Activated CD8-positive, alpha-beta T cell treated with anti-CD3 and anti-CD28 coated beads, Interleukin-2, amount 10 ng/mL, durations not matched to agents 7 days and 5 days (primary cell): ENCODE measurements at regions not wholly inside any gene's neighbourhood (a gene's known extent, or its start where the extent isn't known, plus 50 kb on each side); places are given as distances from the start of the nearest gene placed in this dataset.
A peak's percentile ranks its signal among the peaks of the same experiment; 100 is the strongest.

ENCODE experiments used
- ATAC-seq: fragments of 150-1000 bp; cut with Tn5 transposase; one replicate; pipeline ENCODE4 v1.10.0; 2021; ENCODE audit warnings: moderate library complexity
- CTCF ChIA-PET: fragments of 350-600 bp; sonication (Branson Sonifier 250); formaldehyde crosslinking; loops from one replicate; lab custom pipeline; 2021; ENCODE audit warnings: antibody characterized with exemption; lab: Charles Lee
- POLR2A ChIA-PET: fragments of 350-600 bp; sonication (Branson Sonifier 250); formaldehyde crosslinking; loops from one replicate; lab custom pipeline; 2021; ENCODE audit warnings: antibody characterized with exemption; lab: Charles Lee
- DNase-seq: peaks from one replicate; pipeline ENCODE4 v3.0.0-alpha.2; 2020
- H3K27ac Mint-ChIP-seq: one replicate; pipeline ENCODE4 v1.8.0; 2021; ENCODE audit warnings: mild to moderate bottlenecking, mixed read lengths
- H3K27me3 Mint-ChIP-seq: one replicate; pipeline ENCODE4 v1.8.0; 2021; ENCODE audit warnings: low read depth, mixed read lengths
- H3K36me3 Mint-ChIP-seq: one replicate; pipeline ENCODE4 v1.8.0; 2021; ENCODE audit warnings: low read depth, mixed read lengths
- H3K4me1 Mint-ChIP-seq: one replicate; pipeline ENCODE4 v1.8.0; 2021; ENCODE audit warnings: low read depth, mixed read lengths
- H3K4me3 Mint-ChIP-seq: one replicate; pipeline ENCODE4 v1.8.0; 2021; ENCODE audit warnings: mild to moderate bottlenecking, mixed read lengths
- H3K9me3 Mint-ChIP-seq: one replicate; pipeline ENCODE4 v1.8.0; 2022; ENCODE audit warnings: mixed read lengths; ENCODE audit not compliant: insufficient read depth

DNA sequence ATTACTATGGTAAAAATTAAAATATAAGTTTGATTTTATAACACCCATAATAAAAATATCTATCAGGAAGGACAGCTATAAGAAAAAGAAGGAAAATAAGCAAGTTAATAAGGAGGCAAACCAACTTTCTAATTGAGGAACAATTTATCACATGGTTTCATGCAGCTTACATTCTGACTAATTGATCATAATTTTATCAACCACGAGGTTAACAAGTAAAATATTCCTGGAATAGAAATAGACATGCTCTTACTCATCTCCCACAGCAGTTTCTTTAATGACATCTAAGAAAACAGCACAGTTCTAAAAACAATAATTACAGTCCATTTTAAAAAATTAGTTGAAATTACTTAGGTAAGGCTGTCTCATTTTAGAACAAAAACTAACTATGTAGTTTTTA lies 130.8 kb upstream of the KRR1 start:
- Mint-ChIP-seq H3K27ac (no peak overlapping the region), H3K9me3 (no peaks in the 10 kb centered on the region), H3K27me3 (peaks cover 7% of the 10 kb centered on the region), H3K4me3 (no peak overlapping the region), H3K36me3 (peaks cover 3% of the 10 kb centered on the region), H3K4me1 (peaks cover 39% of the 10 kb centered on the region)
- CTCF ChIA-PET: interaction anchor here (1.0 to 2.7 kb wide), 4 partner anchors 9 to 389 kb away, joined by 3 to 18 read pairs (median 8); partner anchors contain the start of gene PHLDA1
- POLR2A ChIA-PET: interaction anchor here (0.7 to 1.0 kb wide), 2 partner anchors 15 to 378 kb away, joined by 3 read pairs; no protein-coding TSS in a partner anchor
- no peak for ATAC-seq
- no peak for DNase-seq

DNA sequence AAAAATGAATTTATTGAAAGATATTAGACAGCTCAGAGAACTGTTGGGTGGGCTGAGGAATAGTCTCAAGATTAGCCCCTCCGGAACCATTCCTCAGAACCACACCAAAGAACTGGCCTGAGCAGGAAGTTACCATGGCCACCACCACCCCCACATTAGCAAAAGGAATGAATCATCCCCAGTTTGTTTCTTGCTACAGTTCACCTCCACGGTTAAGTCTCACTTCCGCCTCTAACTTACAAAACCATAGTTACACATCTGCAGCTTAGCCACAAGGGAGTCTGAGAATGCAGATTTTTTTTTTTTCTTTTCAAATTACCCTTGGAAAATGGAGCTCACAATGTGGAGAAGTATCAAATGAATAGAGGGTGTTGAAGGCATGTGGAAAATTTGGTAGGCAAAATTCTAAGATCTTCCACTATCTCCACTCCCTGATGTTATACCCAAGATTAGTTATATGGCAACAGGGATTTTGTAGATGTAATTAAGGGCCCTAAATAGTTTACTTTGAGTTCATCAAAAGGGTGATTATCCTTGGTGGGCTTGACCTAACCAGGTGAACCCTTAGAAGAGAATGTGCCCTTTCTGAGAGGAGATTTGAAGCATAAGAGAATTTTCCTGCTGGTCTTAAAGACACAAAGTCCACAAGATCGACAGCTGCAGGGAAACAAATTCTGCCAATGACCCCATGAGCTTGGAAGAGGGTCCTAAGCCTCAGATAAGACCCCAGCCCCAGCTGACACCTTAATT lies 129.8 kb upstream of the KRR1 start:
- Mint-ChIP-seq H3K27me3 (peaks cover 7% of the 10 kb centered on the region), H3K27ac (peak overlapping the region; percentile 54), H3K9me3 (no peaks in the 10 kb centered on the region), H3K4me3 (no peak overlapping the region), H3K36me3 (peaks cover 3% of the 10 kb centered on the region), H3K4me1 (peaks cover 44% of the 10 kb centered on the region)
- ATAC-seq (peak; percentile 95), DNase-seq (peak; percentile 67)
- POLR2A ChIA-PET: interaction anchor here (0.6 to 1.9 kb wide), 3 partner anchors 134 to 390 kb away, joined by 3 to 7 read pairs (median 3); partner anchors contain the start of gene PHLDA1
- CTCF ChIA-PET: interaction anchor here (0.6 to 2.7 kb wide), 7 partner anchors 8 to 390 kb away, joined by 3 to 18 read pairs (median 4); partner anchors contain the start of gene PHLDA1

DNA sequence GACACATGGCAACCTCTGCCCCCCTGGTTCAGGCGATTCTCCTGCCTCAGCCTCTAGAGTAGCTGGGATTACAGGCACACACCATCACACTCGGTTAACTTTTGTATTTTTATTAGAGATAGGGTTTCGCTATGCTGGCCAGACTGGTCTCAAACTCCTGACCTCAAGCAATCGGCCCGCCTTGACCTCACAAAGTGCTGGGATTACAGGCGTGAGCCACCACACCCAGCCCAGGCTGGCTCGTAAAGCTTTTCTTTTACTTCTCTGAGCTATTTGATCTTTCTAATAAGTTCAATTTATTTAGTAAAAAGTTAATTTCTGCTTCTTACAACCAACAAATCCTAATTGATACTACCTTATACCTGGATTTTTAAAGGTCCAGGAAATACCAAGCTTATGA lies 127.4 kb upstream of the KRR1 start:
- POLR2A ChIA-PET: no interaction called here
- Mint-ChIP-seq H3K4me3 (no peak overlapping the region), H3K4me1 (peaks cover 53% of the 10 kb centered on the region), H3K27ac (no peak overlapping the region), H3K27me3 (peaks cover 4% of the 10 kb centered on the region), H3K36me3 (peaks cover 2% of the 10 kb centered on the region), H3K9me3 (no peaks in the 10 kb centered on the region)
- ATAC-seq (no peak), DNase-seq (no peak)
- CTCF ChIA-PET: interaction anchor here (0.7 kb wide), 1 partner anchor 112 kb away, joined by 4 read pairs; no protein-coding TSS in a partner anchor

DNA sequence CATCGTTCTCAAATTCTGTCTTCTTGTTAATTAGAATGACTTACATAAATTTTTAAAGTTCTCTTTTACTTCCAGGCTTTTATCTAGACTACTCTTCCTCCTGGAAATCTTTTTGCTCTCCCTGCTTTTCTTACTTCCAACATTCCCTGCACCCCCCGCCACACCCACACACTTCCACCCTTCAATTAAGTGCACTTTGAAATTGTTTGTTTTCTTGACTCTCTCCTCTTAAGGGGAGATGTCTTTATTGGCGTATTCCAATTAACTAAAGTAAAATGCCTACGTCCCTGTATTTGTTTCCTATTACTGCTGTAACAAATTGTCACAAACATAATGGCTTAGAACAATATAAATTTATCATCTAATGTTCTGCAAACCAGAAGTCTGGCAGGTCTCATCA lies 125.2 kb upstream of the KRR1 start:
- Mint-ChIP-seq H3K9me3 (no peaks in the 10 kb centered on the region), H3K27me3 (peaks cover 4% of the 10 kb centered on the region), H3K27ac (no peak overlapping the region), H3K36me3 (no peaks in the 10 kb centered on the region), H3K4me1 (peaks cover 44% of the 10 kb centered on the region), H3K4me3 (no peak overlapping the region)
- no peak for DNase-seq
- POLR2A ChIA-PET: no interaction called here
- CTCF ChIA-PET: interaction anchor here (1.4 kb wide), 1 partner anchor 110 kb away, joined by 3 read pairs; no protein-coding TSS in a partner anchor
- ATAC-seq: no peak

DNA sequence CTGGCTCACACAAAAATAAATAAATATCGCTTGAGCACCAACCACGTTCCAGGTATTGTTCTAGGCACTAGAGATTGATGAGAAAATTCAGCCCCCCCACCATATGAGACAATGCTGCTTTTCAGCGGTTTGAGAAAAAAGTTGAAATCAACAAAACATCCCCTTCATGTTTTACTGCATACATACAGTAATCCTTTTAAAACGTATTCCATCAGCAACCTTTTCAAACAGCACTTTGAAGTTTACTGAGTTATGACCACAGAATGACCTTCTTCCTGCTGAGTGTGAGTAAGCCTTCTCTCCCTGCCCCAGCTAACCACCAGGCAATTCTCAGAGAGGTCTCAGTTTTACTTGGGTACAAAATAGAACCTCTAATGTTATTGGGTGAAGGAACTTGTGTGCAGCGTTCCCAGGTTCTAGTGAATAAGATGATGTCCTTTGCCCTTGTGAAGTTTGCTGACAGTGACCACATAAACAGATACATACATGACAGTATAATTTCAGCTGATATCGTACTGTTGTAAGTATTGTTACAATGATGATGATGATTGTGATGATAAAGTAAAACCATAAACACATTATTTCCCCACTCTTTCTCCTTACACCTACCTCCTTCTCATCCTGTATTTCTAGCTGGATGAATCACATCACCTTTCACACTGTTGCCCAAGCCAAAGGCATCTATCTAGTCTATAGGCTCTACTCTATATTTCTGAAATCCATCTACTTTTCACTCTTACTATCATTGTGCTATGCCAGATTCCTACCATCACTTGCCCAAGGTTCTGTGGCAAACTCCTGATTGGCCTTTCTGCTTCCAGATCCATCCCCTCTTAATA lies 124.4 kb upstream of the KRR1 start:
- Mint-ChIP-seq H3K9me3 (no peaks in the 10 kb centered on the region), H3K4me3 (no peak overlapping the region), H3K36me3 (no peaks in the 10 kb centered on the region), H3K27ac (peak overlapping the region; percentile 26), H3K27me3 (peaks cover 6% of the 10 kb centered on the region), H3K4me1 (peaks cover 37% of the 10 kb centered on the region)
- ChIA-PET CTCF (no interaction called here), POLR2A (interaction anchor here (0.6 to 0.7 kb wide), 2 partner anchors 167 to 384 kb away, joined by 3 read pairs; no protein-coding TSS in a partner anchor)
- DNase-seq (peak; percentile 50), ATAC-seq (peak; percentile 89)

DNA sequence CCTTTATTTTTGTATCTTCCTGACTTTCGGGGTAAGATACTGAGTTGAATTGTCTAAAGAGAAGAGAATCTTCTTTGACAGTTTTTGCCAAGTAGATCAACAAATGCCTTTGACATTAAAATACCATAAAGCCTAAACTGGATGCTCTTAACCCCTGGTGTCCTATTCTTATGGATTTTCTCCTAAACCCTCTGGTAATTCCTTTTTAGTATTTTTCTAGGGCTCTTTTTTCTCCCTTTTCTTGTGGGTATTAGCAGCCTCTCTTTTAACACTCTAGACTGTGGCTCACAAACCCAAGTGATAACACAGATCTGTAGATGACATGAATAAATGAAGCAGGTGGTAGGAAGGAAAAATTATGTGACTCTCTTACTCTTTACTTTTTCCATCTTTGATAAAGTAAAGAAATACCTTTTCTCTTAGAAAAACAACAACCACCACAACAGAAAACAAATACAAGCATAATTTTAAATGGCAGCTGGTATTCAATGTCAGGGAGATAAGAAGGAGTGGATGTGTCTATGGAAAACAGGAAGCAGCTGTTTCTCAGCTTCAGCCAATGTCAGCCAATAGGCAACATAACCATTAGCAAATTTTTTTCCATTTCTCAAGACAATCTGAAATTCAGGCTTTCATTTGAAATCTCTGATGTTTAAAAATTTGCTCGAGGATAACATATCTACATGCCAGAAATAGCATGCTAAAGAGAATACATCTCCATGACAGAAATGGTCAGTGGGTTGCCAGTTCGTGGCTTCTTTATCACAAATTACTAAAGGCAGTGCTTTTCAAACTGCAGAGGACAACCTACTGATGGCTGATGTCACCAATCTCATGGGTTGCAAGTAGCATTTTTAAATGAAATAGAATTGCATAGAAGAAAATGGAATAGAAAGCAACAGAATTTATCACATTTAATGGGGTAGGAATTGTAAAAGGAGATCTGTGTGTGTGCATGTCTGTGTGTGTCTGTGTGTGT lies 123.1 kb upstream of the KRR1 start:
- ATAC-seq: no peak
- CTCF ChIA-PET: no interaction called here
- H3K9me3 Mint-ChIP-seq: peaks cover 3% of the 10 kb centered on the region
- DNase-seq: no peak
- no peak overlapping the region for H3K27ac Mint-ChIP-seq
- H3K27me3 Mint-ChIP-seq: peaks cover 10% of the 10 kb centered on the region
- H3K36me3 Mint-ChIP-seq: no peaks in the 10 kb centered on the region
- H3K4me1 Mint-ChIP-seq: peaks cover 27% of the 10 kb centered on the region
- POLR2A ChIA-PET: interaction anchor here (0.6 kb wide), 1 partner anchor 386 kb away, joined by 3 read pairs; no protein-coding TSS in a partner anchor
- H3K4me3 Mint-ChIP-seq: no peak overlapping the region

DNA sequence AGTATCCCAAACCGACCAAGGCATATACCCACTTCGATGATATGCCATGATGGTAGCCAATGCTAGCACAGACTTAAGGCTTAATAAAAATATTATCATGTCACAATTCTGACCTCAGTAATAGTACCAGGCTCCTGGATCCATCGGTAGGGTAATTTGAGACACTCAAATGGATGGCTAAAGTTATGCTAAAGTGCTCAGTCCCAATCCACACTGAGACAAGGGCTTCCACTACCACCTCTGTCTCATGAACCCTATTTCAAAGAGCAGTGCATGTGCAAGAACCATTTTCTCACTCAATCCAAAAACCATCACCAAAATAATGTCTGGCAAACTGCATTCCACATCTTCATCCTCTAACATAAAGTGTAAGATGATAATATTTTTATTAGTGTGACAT lies 122.4 kb upstream of the KRR1 start:
- DNase-seq (no peak), ATAC-seq (no peak)
- Mint-ChIP-seq H3K4me3 (no peak overlapping the region), H3K9me3 (peaks cover 3% of the 10 kb centered on the region), H3K27me3 (peaks cover 12% of the 10 kb centered on the region), H3K4me1 (peaks cover 25% of the 10 kb centered on the region), H3K36me3 (no peaks in the 10 kb centered on the region), H3K27ac (no peak overlapping the region)
- ChIA-PET POLR2A (no interaction called here), CTCF (no interaction called here)

DNA sequence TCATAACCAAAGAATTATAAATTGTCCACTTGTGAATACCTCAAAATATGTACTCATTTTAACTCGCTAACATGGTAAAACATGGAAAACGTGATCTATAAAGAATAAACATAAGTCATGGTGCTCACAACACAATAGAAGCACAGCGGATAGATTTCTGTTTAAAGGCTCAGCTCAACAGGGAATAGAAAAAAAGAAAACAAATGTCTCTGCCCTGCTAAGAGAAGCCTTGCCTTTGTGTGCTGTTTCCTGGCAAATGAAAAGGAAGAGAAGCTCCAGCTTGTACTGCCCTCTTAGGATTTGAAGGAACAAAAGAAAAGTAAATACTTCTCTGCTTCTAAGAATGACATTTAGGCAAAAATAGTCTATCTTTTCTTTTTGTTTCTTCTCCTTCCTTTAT lies 121.0 kb upstream of the KRR1 start:
- ATAC-seq (no peak), DNase-seq (no peak)
- POLR2A ChIA-PET: no interaction called here
- Mint-ChIP-seq H3K9me3 (peaks cover 3% of the 10 kb centered on the region), H3K36me3 (no peaks in the 10 kb centered on the region), H3K27ac (no peak overlapping the region), H3K4me3 (no peak overlapping the region), H3K27me3 (peaks cover 12% of the 10 kb centered on the region), H3K4me1 (peaks cover 20% of the 10 kb centered on the region)
- CTCF ChIA-PET: interaction anchor here (0.9 kb wide), 1 partner anchor 9 kb away, joined by 3 read pairs; no protein-coding TSS in a partner anchor

DNA sequence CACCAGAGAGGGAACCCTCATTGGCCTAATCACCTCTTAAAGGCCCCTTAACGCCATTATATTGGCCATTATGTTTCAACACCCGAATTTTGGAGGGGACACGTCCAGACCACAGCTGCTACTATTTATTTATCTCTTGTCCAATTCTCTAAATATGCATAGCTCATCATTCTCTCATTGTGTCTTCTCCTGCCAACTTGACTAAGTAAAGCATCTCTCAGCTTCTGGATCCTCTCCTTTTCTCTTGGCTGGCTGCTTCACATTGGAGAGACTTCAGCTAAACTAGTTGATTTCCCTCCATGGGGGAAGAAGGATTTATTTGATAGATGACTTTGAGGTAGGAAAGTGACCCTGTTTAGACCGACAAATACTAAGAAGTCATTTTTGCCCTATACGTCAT lies 120.4 kb upstream of the KRR1 start:
- peaks cover 20% of the 10 kb centered on the region for H3K4me1 Mint-ChIP-seq
- no peak for DNase-seq
- POLR2A ChIA-PET: no interaction called here
- no peak overlapping the region for H3K4me3 Mint-ChIP-seq
- H3K27me3 Mint-ChIP-seq: peaks cover 12% of the 10 kb centered on the region
- CTCF ChIA-PET: no interaction called here
- H3K36me3 Mint-ChIP-seq: no peaks in the 10 kb centered on the region
- H3K9me3 Mint-ChIP-seq: peaks cover 3% of the 10 kb centered on the region
- H3K27ac Mint-ChIP-seq: no peak overlapping the region
- ATAC-seq: no peak

DNA sequence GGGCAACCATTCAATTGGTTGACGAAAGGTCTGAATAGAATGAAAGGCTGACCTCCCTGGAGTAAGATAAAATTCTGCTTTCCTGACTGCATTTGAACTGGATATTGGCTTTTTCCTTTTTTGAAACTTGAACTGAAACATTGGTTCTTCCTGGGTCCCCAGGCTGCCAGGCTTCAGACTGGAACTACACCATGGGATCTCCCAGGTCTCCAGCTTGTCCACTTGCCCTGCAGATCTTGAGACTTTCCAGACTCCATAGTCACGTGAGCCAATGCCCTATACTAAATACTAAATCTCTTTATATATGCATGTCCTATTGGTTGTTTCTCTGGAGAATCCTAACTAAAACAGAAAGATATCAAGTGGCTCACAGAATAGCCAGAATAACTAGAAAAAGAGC lies 118.7 kb upstream of the KRR1 start:
- ChIA-PET CTCF (no interaction called here), POLR2A (no interaction called here)
- Mint-ChIP-seq H3K4me1 (peaks cover 3% of the 10 kb centered on the region), H3K27ac (no peak overlapping the region), H3K36me3 (no peaks in the 10 kb centered on the region), H3K4me3 (no peak overlapping the region), H3K27me3 (peaks cover 10% of the 10 kb centered on the region), H3K9me3 (peaks cover 3% of the 10 kb centered on the region)
- no peak for DNase-seq
- ATAC-seq: no peak

DNA sequence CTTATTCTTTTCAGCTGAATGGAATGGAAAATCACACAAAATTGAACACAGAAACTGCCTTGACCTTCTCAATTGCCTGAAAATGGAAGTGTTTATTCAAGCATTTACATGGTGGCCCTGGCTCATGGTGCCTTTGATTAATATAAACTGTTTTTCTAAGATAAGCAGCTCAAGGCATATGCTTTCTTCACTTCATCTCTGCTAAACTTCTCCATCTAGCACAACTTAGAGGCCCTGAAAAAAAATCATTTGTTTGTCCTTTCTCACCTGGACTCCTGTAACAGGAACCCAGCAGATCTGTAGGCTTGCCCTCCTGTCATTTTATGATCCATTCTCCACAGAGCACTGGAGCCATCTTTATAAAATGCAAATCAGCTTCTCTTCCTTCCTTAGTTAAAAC lies 117.5 kb upstream of the KRR1 start:
- no peak overlapping the region for H3K4me3 Mint-ChIP-seq
- H3K27ac Mint-ChIP-seq: no peak overlapping the region
- ATAC-seq (no peak), DNase-seq (no peak)
- no peaks in the 10 kb centered on the region for H3K4me1 Mint-ChIP-seq
- ChIA-PET CTCF (interaction anchor here (1.0 kb wide), 1 partner anchor 403 kb away, joined by 4 read pairs; the partner anchor contains the start of gene PHLDA1), POLR2A (no interaction called here)
- no peaks in the 10 kb centered on the region for H3K36me3 Mint-ChIP-seq
- peaks cover 3% of the 10 kb centered on the region for H3K9me3 Mint-ChIP-seq
- H3K27me3 Mint-ChIP-seq: peaks cover 8% of the 10 kb centered on the region
